ENCODE measurements at regions not wholly inside any gene's neighbourhood (a gene's known extent, or its start where the extent isn't known, plus 50 kb on each side); places are given as distances from the start of the nearest gene placed in this dataset.

DNA sequence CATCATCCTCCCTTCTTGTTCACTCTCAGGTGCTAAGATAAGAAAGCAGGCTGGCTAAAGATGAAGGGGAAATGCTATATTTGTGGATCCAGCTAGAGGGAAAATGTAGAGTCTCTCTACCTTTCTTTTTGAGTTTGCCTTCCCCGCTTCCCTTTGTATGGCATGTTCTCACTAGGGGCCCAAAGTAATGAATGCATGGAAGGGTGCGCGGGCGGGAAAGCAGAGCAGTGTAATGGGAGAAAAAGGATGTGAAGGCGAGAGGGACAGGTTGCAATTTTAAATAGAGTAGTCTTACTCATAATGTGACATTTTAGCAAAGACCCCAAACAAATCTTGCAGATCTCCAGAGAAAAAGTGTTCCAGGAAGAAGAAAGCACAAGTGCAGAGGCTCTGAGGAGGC, 105.1 kb upstream of the ATP1B1 start:
- no peaks in the 10 kb centered on the region for H3K27me3 ChIP-seq
- DNase-seq (no peak), ATAC-seq (ENCODE audit: low FRiP score in 2 of 2) (no peak)
- peaks cover 0 to 9% (median 1%) of the 10 kb centered on the region in 4 donors for H3K4me1 ChIP-seq
- no peak overlapping the region for H3K4me3 ChIP-seq
- 98 to 100% methylated on average over 5 of the region's 5 CpGs for WGBS, 2 donors
- TF ChIP-seq EP300 (IDR thresholded peaks at IDR 0.05), result no peak
- TF ChIP-seq POLR2AphosphoS5 (IDR thresholded peaks at IDR 0.05), result no peak
- TF ChIP-seq POLR2A (IDR thresholded peaks at IDR 0.05), result no peak
- TF ChIP-seq, protein P1, sequence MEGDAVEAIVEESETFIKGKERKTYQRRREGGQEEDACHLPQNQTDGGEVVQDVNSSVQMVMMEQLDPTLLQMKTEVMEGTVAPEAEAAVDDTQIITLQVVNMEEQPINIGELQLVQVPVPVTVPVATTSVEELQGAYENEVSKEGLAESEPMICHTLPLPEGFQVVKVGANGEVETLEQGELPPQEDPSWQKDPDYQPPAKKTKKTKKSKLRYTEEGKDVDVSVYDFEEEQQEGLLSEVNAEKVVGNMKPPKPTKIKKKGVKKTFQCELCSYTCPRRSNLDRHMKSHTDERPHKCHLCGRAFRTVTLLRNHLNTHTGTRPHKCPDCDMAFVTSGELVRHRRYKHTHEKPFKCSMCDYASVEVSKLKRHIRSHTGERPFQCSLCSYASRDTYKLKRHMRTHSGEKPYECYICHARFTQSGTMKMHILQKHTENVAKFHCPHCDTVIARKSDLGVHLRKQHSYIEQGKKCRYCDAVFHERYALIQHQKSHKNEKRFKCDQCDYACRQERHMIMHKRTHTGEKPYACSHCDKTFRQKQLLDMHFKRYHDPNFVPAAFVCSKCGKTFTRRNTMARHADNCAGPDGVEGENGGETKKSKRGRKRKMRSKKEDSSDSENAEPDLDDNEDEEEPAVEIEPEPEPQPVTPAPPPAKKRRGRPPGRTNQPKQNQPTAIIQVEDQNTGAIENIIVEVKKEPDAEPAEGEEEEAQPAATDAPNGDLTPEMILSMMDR (IDR thresholded peaks at IDR 0.05), result no peak
- no peaks in the 10 kb centered on the region for H3K36me3 ChIP-seq
- H3K27ac ChIP-seq, result no peak overlapping the region
- H3K9me3 ChIP-seq, result no peaks in the 10 kb centered on the region

DNA sequence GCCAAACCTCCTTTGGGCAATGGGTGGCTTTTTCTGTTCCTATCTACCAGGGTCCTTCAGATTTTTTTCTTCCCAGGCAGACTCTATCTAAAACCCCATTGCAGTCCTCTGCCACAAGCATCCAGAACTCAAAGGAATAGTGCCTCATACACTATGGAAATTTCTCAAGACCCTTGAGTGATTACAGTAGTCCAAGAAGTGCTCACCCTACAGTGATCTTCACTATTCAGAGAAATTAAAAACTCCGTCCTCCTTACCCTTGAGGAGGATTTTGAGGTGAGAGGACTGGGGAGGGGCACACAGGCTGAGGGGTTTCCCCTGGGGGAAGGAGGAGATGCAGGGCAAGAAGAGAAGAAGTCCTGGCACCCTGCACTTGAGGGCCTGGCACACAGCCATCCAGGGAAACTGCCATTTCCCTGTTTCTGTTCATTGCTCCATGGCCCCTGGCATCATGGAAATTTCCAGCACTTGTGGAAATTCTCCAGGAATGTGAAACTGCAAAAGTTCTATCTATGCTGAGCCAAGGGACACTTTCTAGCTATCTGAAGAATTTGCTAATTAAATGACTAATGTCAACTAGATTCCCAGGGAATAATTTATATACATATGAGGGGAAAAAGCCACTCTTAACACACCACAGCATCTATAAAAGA, 102.5 kb upstream of the ATP1B1 start:
- H3K27ac ChIP-seq, result peak overlapping the region in 1 of 4 donors; percentile 27
- ATAC-seq (ENCODE audit: low FRiP score in 2 of 2) (peak; percentile 26 to 49), DNase-seq (peak in 1 of 2 donors; percentile 69)
- WGBS, 2 donors, result 45 to 81% methylated on average over 1 of the region's 1 CpG
- peaks cover 0 to 9% (median 1%) of the 10 kb centered on the region in 4 donors for H3K4me1 ChIP-seq
- H3K36me3 ChIP-seq, result no peaks in the 10 kb centered on the region
- no peaks in the 10 kb centered on the region for H3K9me3 ChIP-seq
- H3K4me3 ChIP-seq, result no peak overlapping the region
- TF ChIP-seq EP300 (IDR thresholded peaks at IDR 0.05) (peak in 1 of 4 donors; percentile 70), POLR2A (IDR thresholded peaks at IDR 0.05) (no peak), POLR2AphosphoS5 (IDR thresholded peaks at IDR 0.05) (peak in 1 of 2 donors; percentile 22)
- TF ChIP-seq, protein P1 (IDR thresholded peaks at IDR 0.05), result no peak
- H3K27me3 ChIP-seq, result no peaks in the 10 kb centered on the region

DNA sequence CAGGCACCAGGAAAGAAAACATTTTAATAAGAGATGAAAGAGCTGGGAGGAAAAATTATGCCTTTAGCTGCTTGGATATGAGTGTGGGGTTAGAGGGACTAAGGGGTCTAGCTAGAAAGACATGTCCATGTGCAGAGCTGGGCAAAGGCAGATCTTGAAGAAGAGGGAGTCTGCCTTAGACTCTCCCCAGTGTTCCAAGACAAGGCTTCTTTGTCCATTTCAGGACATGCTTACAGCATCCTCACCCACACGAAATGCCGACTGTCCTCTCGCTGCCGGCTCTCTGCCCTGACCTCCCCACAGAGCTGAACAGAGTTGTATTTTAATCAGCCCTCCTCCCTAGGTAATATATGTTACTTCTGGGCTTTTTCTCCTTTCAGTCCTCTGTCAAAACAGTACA, 100.7 kb upstream of the ATP1B1 start:
- H3K4me1 ChIP-seq, result peaks cover 0 to 9% (median 1%) of the 10 kb centered on the region in 4 donors
- H3K27me3 ChIP-seq, result no peaks in the 10 kb centered on the region
- no peaks in the 10 kb centered on the region for H3K36me3 ChIP-seq
- H3K4me3 ChIP-seq, result no peak overlapping the region
- DNase-seq (no peak), ATAC-seq (ENCODE audit: low FRiP score in 2 of 2) (no peak)
- WGBS, 2 donors, result 98% methylated on average over 4 of the region's 4 CpGs
- no peaks in the 10 kb centered on the region for H3K9me3 ChIP-seq
- no peak for TF ChIP-seq POLR2AphosphoS5 (IDR thresholded peaks at IDR 0.05)
- no peak for TF ChIP-seq EP300 (IDR thresholded peaks at IDR 0.05)
- TF ChIP-seq, protein P1 (IDR thresholded peaks at IDR 0.05), result no peak
- no peak for TF ChIP-seq POLR2A (IDR thresholded peaks at IDR 0.05)
- H3K27ac ChIP-seq, result no peak overlapping the region

DNA sequence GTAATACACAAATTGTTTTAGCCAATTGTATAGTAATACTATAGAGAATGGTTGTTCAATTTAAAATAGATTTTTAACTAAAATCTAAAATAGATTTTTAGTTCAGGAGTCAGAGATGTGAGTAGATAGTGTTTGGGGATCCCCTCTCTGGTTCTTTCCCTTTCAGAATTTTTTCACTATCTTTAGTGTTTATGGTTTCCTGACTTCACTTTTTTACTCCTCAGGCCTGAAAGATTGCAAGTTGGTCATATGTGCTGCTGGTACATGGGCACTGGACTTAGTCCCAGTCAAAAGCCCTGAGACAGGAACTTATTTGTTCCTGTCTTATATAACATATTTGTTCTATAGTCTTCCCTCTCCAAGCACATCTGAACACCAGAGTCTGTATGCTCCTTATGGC, 96.8 kb upstream of the ATP1B1 start:
- no peak overlapping the region for H3K4me3 ChIP-seq
- H3K27me3 ChIP-seq, result no peaks in the 10 kb centered on the region
- no peak for ATAC-seq (ENCODE audit: low FRiP score in 2 of 2)
- no peak for DNase-seq
- H3K4me1 ChIP-seq, result no peaks in the 10 kb centered on the region
- TF ChIP-seq EP300 (IDR thresholded peaks at IDR 0.05) (no peak), POLR2AphosphoS5 (IDR thresholded peaks at IDR 0.05) (no peak), POLR2A (IDR thresholded peaks at IDR 0.05) (no peak)
- TF ChIP-seq, protein P1 (IDR thresholded peaks at IDR 0.05), result no peak
- H3K27ac ChIP-seq, result no peak overlapping the region
- no peaks in the 10 kb centered on the region for H3K36me3 ChIP-seq
- no peaks in the 10 kb centered on the region for H3K9me3 ChIP-seq

DNA sequence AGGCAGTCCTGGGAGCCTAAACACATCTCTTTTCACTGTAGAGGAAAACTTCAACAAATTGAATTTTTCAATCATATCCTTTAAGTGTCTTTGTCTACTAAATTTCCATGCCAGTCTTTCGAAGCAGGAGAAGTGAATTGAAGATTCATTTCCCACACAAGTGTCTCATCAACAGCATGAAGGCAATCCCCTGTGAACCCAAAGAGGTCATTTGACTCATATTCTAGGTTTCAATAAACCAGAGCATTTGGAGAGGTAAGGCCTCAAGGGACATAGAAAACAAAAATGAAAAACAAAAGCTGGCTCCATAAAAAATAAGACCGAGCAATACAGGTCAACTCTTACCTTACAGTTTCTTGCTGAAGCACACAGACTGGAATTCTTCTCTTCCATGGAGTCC, 94.1 kb upstream of the ATP1B1 start:
- DNase-seq, result no peak
- Histone ChIP-seq H3K4me3 (no peak overlapping the region), H3K27me3 (no peaks in the 10 kb centered on the region), H3K36me3 (no peaks in the 10 kb centered on the region), H3K27ac (no peak overlapping the region), H3K4me1 (no peaks in the 10 kb centered on the region), H3K9me3 (no peaks in the 10 kb centered on the region)
- no peak for ATAC-seq (ENCODE audit: low FRiP score in 2 of 2)
- TF ChIP-seq POLR2AphosphoS5 (IDR thresholded peaks at IDR 0.05), result no peak
- TF ChIP-seq, protein P1 (IDR thresholded peaks at IDR 0.05), result no peak
- no peak for TF ChIP-seq EP300 (IDR thresholded peaks at IDR 0.05)
- TF ChIP-seq POLR2A (IDR thresholded peaks at IDR 0.05), result no peak
- 84% methylated on average over 2 of the region's 2 CpGs for WGBS, 2 donors

Data from upper lobe of left lung (tissue), 6 donors.